ENCODE measurements at regions not wholly inside any gene's neighbourhood (a gene's known extent, or its start where the extent isn't known, plus 50 kb on each side); places are given as distances from the start of the nearest gene placed in this dataset.

GRCh38 chr6:14540276-14540675 is 422.7 kb downstream of the CD83 start:
- no peak for TF ChIP-seq NR2F1 (conservative IDR thresholded peaks at IDR 0.05)
- no peak for TF ChIP-seq CTCF (IDR thresholded peaks at IDR 0.05 in 2 of 3, conservative IDR thresholded peaks at IDR 0.05 in 1 of 3; ENCODE audit: control insufficient read depth in 2 of 3, extremely low read depth in 1 of 3, insufficient read depth in 1 of 3, low read depth in 3 of 3, low read length in 3 of 3)
- no peak for TF ChIP-seq ZBTB40 (IDR thresholded peaks at IDR 0.05; ENCODE audit: borderline replicate concordance)
- no peak for TF ChIP-seq POLR2AphosphoS2 (IDR thresholded peaks at IDR 0.05; ENCODE audit: low read depth, low read length)
- TF ChIP-seq, protein P1, sequence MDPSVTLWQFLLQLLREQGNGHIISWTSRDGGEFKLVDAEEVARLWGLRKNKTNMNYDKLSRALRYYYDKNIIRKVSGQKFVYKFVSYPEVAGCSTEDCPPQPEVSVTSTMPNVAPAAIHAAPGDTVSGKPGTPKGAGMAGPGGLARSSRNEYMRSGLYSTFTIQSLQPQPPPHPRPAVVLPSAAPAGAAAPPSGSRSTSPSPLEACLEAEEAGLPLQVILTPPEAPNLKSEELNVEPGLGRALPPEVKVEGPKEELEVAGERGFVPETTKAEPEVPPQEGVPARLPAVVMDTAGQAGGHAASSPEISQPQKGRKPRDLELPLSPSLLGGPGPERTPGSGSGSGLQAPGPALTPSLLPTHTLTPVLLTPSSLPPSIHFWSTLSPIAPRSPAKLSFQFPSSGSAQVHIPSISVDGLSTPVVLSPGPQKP (IDR thresholded peaks at IDR 0.05; ENCODE audit: low read depth, low read length): no peak
- TF ChIP-seq NR2C2 (IDR thresholded peaks at IDR 0.05; ENCODE audit: borderline replicate concordance, control insufficient read depth, insufficient read length, low read depth): no peak
- no peak for TF ChIP-seq RCOR1 (conservative IDR thresholded peaks at IDR 0.05; ENCODE audit: low read depth, low read length)
- no peak for TF ChIP-seq RFX5 (IDR thresholded peaks at IDR 0.05; ENCODE audit: low read depth, low read length)
- no peak for TF ChIP-seq SMC3 (IDR thresholded peaks at IDR 0.05; ENCODE audit: borderline replicate concordance, low read length)

Measured in GM12878 (cell line).